Peyer's patch (tissue), 4 donors: ENCODE measurements at regions not wholly inside any gene's neighbourhood (a gene's known extent, or its start where the extent isn't known, plus 50 kb on each side); places are given as distances from the start of the nearest gene placed in this dataset.
"Not testable (repeated sequence)": the region's sequence is repeated elsewhere in the genome, so short reads cannot be mapped to it uniquely, and the experiment has no call there.

Experiments used
- DNase-seq, 3 donors: peaks; one replicate each; pipeline ENCODE4 v3.0.0-alpha.2; 2017 to 2019
- H3K27ac ChIP-seq, 4 donors: fragments of 200-600 bp; sonication (generic); one replicate each; pipeline ENCODE4 v1.5.1; 2016 to 2019
- H3K27me3 ChIP-seq, 2 donors: fragments of 200-600 bp; sonication (generic); one replicate each; pipeline ENCODE4 v1.5.1; 2019
- H3K36me3 ChIP-seq, 3 donors: fragments of 200-600 bp; sonication (generic); one replicate each; pipeline ENCODE4 v1.5.1; 2016 to 2019
- H3K4me1 ChIP-seq, 4 donors: fragments of 200-600 bp; sonication (generic); one replicate each; pipeline ENCODE4 v1.5.1; 2016 to 2019
- H3K4me3 ChIP-seq, 4 donors: fragments of 200-600 bp; sonication (generic); 1 replicate in 3 of 4; 2 replicates in 1 of 4; pipeline ENCODE4 v1.5.1; 2016 to 2019; ENCODE audit warnings: mild to moderate bottlenecking in 1 of 4
- H3K9me3 ChIP-seq, 4 donors: fragments of 200-600 bp; sonication (generic); one replicate each; pipeline ENCODE4 v1.5.1; 2016 to 2019; ENCODE audit warnings: mild to moderate bottlenecking in 1 of 4
- CTCF ChIP-seq, 6 experiments: fragments of 450-650 bp in 4 of 6; fragments of 200-600 bp in 2 of 6; sonication (generic) in 1 of 6; IDR thresholded peaks; one replicate each; pipeline ENCODE4 v1.5.1; 2017 to 2019; ENCODE audit warnings: antibody characterized with exemption in 6 of 6, mild to moderate bottlenecking in 3 of 6, moderate library complexity in 1 of 6
- POLR2A ChIP-seq, 2 donors: fragments of 450-650 bp; IDR thresholded peaks; one replicate each; pipeline ENCODE4 v1.5.1; 2017; ENCODE audit warnings: antibody characterized with exemption in 2 of 2, mild to moderate bottlenecking in 2 of 2, moderate library complexity in 2 of 2

DNA sequence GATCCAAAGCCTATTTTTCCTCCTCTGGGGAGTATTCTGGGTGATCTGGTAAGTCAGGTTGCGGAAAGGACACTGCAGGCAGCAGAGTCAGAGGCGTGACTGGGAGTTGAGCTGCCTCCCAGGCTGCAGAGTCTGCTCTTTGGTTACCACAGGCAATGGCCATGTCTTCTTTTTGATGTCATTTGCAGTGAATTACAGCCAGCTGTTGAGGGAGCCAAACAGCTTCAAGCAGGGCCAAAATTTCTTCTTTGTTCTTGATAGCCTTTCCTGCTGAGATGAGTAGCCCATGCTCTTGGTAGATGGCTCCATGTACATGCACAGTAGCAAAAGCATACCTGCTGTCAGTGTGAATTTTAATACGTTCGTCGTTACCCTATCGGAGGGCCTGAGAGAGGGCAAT, 116.6 kb upstream of the PZP start:
- H3K27ac ChIP-seq = no peak overlapping the region
- H3K36me3 ChIP-seq = no peaks in the 10 kb centered on the region
- no peaks in the 10 kb centered on the region for H3K9me3 ChIP-seq
- peaks cover 0 to 4% (median 0%) of the 10 kb centered on the region in 4 donors for H3K4me1 ChIP-seq
- H3K4me3 ChIP-seq = no peak overlapping the region
- TF ChIP-seq POLR2A (IDR thresholded peaks at IDR 0.05) (no peak), CTCF (IDR thresholded peaks at IDR 0.05) (no peak)
- H3K27me3 ChIP-seq = no peaks in the 10 kb centered on the region
- DNase-seq = no peak

- Histone ChIP-seq H3K27me3 (no peaks in the 10 kb centered on the region), H3K4me1 (peaks cover 0 to 4% (median 0%) of the 10 kb centered on the region in 4 donors), H3K27ac (no peak overlapping the region), H3K4me3 (no peak overlapping the region), H3K9me3 (no peaks in the 10 kb centered on the region), H3K36me3 (no peaks in the 10 kb centered on the region)
- TF ChIP-seq POLR2A (IDR thresholded peaks at IDR 0.05) = no peak
- no peak for TF ChIP-seq CTCF (IDR thresholded peaks at IDR 0.05)
- no peak for DNase-seq
Observed at GRCh38 chr12:9323144-9323681, 115.0 kb upstream of the PZP start.

DNA sequence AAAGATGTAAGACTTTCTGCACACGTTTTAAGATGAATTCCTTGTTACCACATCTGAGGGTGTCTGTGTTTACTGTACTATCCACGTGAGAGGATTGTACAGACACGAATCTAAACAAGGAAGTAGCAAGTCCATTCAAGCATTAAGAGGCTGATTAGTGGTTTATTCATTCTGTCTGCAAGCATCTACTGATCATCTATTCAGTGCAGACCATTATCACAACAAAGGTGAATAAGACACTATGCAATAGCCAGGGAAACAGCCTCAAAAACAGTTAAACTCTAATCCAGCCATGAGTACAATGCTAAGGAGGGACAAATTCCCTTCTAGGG, 111.6 kb upstream of the PZP start:
- DNase-seq = no peak
- no peaks in the 10 kb centered on the region for H3K27me3 ChIP-seq
- TF ChIP-seq CTCF (IDR thresholded peaks at IDR 0.05) = no peak
- no peak for TF ChIP-seq POLR2A (IDR thresholded peaks at IDR 0.05)
- no peak overlapping the region for H3K4me3 ChIP-seq
- H3K4me1 ChIP-seq = peaks cover 0 to 4% (median 0%) of the 10 kb centered on the region in 4 donors
- H3K36me3 ChIP-seq = no peaks in the 10 kb centered on the region
- H3K9me3 ChIP-seq = no peaks in the 10 kb centered on the region
- H3K27ac ChIP-seq = peak overlapping the region in 1 of 4 donors; percentile 49

GRCh38 chr12:9319044-9319841, 111.0 kb upstream of the PZP start:
- Histone ChIP-seq H3K4me1 (peaks cover 0 to 4% (median 0%) of the 10 kb centered on the region in 4 donors), H3K27me3 (no peaks in the 10 kb centered on the region), H3K27ac (peak overlapping the region in 1 of 4 donors; percentile 49), H3K36me3 (no peaks in the 10 kb centered on the region), H3K4me3 (no peak overlapping the region), H3K9me3 (no peaks in the 10 kb centered on the region)
- no peak for DNase-seq
- TF ChIP-seq POLR2A (IDR thresholded peaks at IDR 0.05) (no peak), CTCF (IDR thresholded peaks at IDR 0.05) (peak in 2 of 6 experiments; percentile 14 to 25)

- H3K4me1 ChIP-seq, H3K36me3 ChIP-seq, H3K4me3 ChIP-seq, H3K27me3 ChIP-seq, H3K9me3 ChIP-seq: not testable (repeated sequence)
- peak overlapping the region in 2 of 4 donors; percentile 22 to 46 for H3K27ac ChIP-seq
- DNase-seq = peak in 1 of 3 donors; percentile 62
Observed at GRCh38 chr12:9313479-9313878, 105.3 kb upstream of the PZP start.

DNA sequence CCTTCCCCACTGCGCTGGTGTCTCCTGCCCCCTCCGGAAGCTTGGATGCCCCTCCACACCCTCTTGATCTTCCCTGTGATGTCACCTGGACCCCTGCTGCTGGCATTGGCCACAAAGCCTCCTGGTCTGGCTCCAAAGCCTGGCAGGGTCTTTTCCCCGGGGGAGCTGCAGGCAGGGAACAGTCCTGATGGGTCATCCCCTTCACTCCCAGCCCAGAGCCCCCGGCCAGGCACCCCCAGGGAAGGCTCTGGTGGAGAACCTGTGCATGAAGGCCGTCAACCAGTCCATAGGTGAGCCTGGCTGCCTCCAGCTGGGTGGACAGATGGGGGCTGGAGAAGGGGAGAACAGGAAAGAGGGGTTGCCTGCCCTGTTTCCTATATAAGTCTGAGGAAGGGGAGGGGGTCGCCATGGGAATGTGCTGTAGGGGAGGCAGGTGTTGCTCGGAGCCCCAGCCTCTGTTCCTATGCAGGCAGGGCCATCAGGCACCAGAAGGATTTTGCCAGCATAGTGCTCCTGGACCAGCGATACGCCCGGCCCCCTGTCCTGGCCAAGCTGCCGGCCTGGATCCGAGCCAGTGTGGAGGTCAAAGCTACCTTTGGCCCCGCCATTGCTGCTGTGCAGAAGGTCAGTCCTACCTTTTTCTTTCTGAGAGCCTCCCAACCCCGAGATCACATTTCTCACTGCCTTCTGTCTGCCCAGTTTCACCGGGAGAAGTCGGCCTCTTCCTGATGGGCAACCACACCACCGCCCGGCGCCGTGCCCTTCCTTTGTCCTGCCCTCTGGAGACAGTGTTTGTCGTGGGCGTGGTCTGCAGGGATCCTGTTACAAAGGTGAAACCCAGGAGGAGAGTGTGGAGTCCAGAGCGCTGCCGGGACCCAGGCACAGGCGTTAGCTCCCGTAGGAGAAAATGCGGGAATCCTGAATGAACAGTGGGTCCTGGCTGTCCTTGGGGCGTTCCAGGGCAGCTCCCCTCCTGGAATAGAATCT, 104.5 kb upstream of the PZP start:
- peak overlapping the region in 1 of 4 donors; percentile 11 for H3K4me3 ChIP-seq
- not testable (repeated sequence) for H3K9me3 ChIP-seq, H3K27me3 ChIP-seq, DNase-seq, H3K4me1 ChIP-seq, H3K36me3 ChIP-seq
- H3K27ac ChIP-seq = peak overlapping the region in 2 of 4 donors; percentile 22 to 46

- not testable (repeated sequence) for DNase-seq, H3K27ac ChIP-seq, H3K36me3 ChIP-seq, H3K4me1 ChIP-seq, H3K9me3 ChIP-seq, H3K4me3 ChIP-seq, H3K27me3 ChIP-seq
Observed at GRCh38 chr12:9311454-9311853, 103.3 kb upstream of the PZP start.

DNA sequence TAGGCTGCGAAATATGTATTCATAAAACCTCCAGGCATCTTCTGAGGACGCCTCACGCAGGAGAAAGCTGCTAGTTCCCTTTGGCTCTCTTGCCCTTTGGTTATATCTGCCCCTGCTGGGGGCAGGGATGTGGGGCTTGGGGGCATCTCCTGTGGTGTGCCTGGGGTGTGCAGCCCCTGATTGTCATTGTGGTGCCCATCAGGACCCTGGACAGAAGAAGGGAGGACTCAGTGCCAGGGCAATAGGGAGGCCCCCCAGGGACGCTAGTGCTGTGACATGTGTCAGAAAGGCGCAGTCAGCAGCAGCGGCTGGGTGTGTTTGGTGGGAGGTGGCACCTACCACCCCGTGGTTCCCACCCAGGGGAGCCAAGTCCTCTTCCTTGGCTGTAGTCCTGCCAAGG, 102.5 kb upstream of the PZP start:
- H3K27me3 ChIP-seq, H3K4me3 ChIP-seq, H3K9me3 ChIP-seq, H3K27ac ChIP-seq, H3K36me3 ChIP-seq, DNase-seq, H3K4me1 ChIP-seq: not testable (repeated sequence)

DNA sequence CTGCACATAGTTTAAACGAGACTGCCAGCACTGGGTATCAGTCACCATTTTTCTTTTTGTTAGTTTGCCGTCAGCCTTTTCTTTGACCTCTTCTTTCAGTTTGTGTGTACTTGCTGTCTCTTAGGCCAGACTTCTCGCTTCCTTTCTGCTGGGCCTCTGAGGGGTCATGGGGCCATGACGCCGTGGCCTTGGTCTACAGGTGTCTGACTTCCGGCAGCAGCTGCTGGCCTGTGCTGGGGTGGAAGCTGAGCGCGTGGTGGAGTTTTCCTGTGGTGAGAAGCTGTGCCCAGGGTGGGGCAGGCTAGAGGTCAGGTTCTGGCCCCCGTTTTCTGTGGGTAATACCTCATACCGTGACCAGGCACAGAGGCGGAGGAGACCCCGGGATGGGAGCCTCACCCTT, 101.6 kb upstream of the PZP start:
- H3K27me3 ChIP-seq, H3K9me3 ChIP-seq, H3K36me3 ChIP-seq, H3K4me1 ChIP-seq, H3K4me3 ChIP-seq: not testable (repeated sequence)
- peak overlapping the region in 2 of 4 donors; percentile 32 to 38 for H3K27ac ChIP-seq
- peak in 2 of 3 donors; percentile 77 to 81 for DNase-seq

DNA sequence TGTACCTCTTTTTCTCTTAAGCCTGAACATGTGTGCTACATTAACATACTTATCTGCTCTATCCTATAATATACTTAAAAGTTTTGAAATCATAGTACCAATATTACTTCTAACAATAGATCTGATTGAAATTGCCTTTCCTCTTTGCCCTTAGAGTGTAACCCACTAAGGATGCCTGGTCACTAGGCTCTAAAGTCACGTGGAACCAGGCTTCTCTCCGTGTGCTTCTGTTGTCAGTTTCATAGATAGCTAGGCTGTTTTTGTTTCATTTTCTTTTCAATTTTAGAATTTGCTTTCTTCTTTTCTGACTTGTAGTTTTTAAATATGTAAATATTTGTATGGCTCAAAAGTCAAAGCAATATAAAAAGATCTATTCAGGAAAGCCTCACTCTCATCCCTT, 100.5 kb upstream of the PZP start:
- H3K9me3 ChIP-seq, H3K27me3 ChIP-seq, H3K4me3 ChIP-seq, DNase-seq, H3K4me1 ChIP-seq, H3K36me3 ChIP-seq, H3K27ac ChIP-seq: not testable (repeated sequence)
